GM18505 (cell line): ENCODE measurements at regions not wholly inside any gene's neighbourhood (a gene's known extent, or its start where the extent isn't known, plus 50 kb on each side); places are given as distances from the start of the nearest gene placed in this dataset.

Experiments
- ATAC-seq: cut with Tn5 transposase; IDR thresholded peaks from one replicate; pipeline ENCODE4 v1.9.1; 2021; ENCODE audit not compliant: unreplicated experiment
- POLR2A ChIP-seq: IDR thresholded peaks from 4 replicates; pipeline ENCODE4 v1.6.1; 2011; ENCODE audit warnings: borderline replicate concordance; ENCODE audit not compliant: insufficient read depth, insufficient read length; ENCODE audit errors: extremely low read depth

GRCh38 chr14:50049703-50050570 is 66.4 kb downstream of the VCPKMT start:
- no peak for ATAC-seq
- no peak for TF ChIP-seq POLR2A

GRCh38 chr14:50051106-50051505 is 65.3 kb downstream of the VCPKMT start:
- TF ChIP-seq POLR2A = no peak
- no peak for ATAC-seq

DNA sequence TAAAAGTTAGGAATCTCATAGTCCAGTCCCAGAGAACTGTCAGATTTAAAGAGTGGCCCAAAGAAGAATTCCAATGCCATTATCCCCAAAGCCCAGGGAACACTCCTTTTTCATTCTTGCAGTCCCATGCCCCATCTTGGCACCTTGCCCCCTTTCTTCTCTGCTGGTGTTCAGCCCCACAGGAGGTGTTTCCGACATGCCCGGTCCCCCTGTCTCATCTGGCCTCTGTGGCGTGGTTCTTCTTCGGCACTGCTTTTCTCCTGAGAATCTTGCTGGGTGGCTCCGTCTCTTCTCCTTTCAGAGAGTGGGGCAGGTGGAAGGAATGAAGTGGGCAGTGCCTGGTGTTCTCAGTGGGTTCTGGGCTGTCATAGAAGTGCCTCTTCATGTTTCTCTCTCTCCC is 64.7 kb downstream of the VCPKMT start:
- no peak for ATAC-seq
- no peak for TF ChIP-seq POLR2A

- ATAC-seq = no peak
- TF ChIP-seq POLR2A = no peak
Measured at GRCh38 chr14:50052517-50052916, 63.9 kb downstream of the VCPKMT start.

DNA sequence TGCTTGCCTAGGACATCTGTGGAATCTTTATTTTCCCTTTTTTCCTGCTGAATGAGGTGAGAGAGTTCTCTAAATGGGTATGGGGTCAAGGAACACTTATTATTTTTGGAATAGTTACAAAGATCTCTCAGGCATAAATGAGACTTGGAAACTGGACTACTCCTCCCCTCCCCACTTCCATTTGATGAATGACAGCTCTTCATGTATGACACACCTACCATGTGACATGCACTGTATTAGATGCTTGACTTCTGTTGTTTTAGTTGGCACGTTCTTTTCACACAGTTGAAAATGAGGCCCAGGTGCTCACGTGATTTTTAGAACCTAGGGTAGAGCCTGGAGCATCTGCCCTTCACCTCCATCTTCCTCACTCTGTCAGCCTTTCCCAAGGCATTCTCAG is 62.4 kb downstream of the VCPKMT start:
- no peak for TF ChIP-seq POLR2A
- no peak for ATAC-seq

DNA sequence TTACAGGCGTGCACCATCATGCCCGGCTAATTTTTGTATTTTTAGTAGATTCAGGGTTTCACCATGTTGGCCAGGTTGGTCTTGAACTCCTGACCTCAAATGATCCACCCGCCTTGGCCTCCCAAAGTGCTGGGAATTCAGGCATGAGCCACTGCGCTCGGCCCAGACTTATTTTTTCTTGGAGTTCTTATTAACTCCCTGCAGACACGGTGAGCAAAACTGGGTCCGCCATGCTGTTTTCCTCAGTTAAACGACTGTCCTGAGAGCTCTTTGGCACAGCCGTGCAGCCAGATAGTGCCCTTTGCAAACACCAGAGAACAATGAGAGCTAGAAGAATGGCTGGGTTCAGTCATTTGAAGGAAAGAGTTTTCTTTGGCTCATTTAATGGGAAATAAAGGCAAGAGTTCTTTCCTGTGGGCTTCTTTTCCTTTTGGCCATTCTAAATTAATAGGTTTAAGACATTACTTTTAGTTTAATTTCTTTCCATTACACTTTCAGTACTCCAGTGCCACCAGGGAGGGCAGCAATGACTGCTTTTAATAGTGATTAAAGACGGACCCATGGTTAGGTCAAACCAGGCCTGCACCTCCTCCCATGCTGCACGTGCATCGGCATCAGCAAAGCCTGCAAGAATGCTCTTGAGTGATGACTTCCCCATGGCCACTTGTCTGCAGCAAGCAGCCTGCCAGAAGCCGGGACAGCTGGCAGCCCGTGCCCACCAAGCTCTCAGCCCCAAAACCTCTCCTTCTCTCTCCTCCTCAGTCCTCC is 60.7 kb downstream of the VCPKMT start:
- TF ChIP-seq POLR2A = no peak
- no peak for ATAC-seq

DNA sequence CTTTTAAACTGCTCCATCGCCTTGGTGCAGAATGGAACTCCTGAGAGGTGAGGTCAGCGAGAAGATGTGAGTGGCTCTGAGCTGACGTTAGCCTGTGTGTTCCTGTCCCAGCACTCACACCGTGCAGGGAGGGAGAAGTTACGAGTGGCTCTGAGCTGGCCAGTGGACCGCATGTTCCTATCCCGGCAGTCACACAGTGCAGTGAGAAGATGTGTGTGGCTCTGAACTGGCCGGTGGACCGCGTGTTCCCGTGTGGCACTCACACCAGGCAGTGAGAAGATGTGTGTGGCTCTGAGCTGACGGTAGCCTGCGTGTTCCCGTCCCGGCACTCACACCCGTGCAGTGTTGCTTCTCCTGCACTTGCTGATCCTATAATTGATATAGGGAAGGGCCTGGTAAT is 59.9 kb downstream of the VCPKMT start:
- TF ChIP-seq POLR2A = no peak

GRCh38 chr14:50057331-50057730 is 59.0 kb downstream of the VCPKMT start:
- ATAC-seq = no peak
- no peak for TF ChIP-seq POLR2A

More for the DNA sequence above, 59.9 kb downstream of the VCPKMT start:
- no peak for ATAC-seq

DNA sequence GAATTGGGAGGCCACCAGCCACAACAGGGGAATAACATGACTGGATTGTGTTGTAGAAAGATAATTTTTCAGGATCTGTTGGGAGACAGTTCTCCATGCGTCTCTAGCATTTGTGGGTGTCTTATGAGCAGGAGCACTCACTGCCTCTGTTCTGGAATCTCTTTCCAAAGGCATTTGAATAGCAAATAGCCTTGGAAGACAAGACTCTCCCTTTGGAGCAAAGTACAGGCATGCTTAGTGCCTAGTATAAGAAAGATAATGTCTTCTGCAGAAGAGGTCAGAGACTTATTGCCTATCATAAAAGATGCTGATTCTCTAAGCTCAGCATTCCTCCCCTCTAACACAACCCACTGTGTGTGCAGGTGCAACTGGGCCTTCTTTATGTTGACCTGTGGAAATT is 58.3 kb downstream of the VCPKMT start:
- no peak for ATAC-seq
- no peak for TF ChIP-seq POLR2A
